ENCODE measurements at regions not wholly inside any gene's neighbourhood (a gene's known extent, or its start where the extent isn't known, plus 50 kb on each side); places are given as distances from the start of the nearest gene placed in this dataset.

DNA sequence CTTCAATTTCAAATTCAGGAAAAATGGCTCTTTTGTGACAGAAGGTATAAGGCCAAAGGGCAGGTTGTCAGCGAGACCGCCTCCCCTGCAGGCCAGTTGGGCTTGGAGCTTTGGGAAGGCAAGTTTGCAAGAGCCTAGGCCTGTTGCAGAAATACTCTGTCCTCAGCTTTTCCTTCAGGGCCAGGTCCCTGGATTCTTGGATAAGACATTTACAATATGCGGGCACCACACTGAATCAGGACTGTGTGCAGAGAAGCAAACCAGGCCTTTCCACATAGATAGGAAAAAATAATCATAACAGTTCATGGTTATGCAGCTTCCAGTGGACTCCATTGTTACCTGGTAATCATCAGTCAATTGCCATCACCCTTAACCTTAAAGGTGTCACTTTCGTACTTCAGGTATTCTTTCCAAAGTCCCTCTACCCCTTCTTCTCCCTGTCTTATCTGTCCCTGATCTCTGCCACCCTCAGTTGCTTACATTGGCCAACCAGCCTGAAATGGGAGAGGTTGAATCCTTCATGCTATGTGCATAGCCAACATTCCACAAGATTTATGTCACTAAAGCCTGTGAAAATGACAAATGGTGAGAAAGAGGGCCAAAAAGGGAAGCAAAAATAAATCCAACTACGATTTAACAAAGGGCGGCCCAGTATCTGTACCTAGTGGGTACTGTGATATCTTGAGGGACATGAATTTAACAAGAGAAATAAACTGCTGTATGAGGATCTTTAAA, 304.5 kb upstream of the NFE2L3 start:
- TF ChIP-seq, protein P1, sequence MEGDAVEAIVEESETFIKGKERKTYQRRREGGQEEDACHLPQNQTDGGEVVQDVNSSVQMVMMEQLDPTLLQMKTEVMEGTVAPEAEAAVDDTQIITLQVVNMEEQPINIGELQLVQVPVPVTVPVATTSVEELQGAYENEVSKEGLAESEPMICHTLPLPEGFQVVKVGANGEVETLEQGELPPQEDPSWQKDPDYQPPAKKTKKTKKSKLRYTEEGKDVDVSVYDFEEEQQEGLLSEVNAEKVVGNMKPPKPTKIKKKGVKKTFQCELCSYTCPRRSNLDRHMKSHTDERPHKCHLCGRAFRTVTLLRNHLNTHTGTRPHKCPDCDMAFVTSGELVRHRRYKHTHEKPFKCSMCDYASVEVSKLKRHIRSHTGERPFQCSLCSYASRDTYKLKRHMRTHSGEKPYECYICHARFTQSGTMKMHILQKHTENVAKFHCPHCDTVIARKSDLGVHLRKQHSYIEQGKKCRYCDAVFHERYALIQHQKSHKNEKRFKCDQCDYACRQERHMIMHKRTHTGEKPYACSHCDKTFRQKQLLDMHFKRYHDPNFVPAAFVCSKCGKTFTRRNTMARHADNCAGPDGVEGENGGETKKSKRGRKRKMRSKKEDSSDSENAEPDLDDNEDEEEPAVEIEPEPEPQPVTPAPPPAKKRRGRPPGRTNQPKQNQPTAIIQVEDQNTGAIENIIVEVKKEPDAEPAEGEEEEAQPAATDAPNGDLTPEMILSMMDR (IDR thresholded peaks at IDR 0.05), result no peak
- TF ChIP-seq POLR2A (IDR thresholded peaks at IDR 0.05), result no peak
